ENCODE measurements at regions not wholly inside any gene's neighbourhood (a gene's known extent, or its start where the extent isn't known, plus 50 kb on each side); places are given as distances from the start of the nearest gene placed in this dataset.

DNA sequence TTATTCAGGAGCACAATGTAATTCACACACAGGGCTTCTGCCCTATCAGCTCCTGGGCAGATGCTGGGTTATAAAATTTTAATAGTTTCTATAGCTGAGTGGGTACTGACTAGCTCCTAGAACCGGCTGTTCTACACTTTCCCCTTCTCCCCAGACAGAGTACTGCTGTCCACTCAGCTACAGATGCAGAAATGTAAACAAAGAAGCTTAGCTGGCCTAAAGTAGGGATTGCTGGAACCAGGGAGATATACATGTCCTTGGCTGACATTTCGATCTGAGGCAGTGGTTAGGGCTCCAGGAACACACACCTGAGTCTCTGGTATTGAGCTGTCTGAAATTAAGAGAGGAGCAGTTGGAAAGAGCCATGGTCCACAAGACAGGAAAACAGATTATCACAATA lies 211.5 kb upstream of the USP24 start:
- no peak overlapping the region for H3K18ac ChIP-seq (ENCODE audit: low read length)
- H4K91ac ChIP-seq (ENCODE audit: low read depth, low read length), result peak overlapping the region; percentile 52
- no peak overlapping the region for H3K4me3 ChIP-seq (ENCODE audit: low read depth, low read length)

DNA sequence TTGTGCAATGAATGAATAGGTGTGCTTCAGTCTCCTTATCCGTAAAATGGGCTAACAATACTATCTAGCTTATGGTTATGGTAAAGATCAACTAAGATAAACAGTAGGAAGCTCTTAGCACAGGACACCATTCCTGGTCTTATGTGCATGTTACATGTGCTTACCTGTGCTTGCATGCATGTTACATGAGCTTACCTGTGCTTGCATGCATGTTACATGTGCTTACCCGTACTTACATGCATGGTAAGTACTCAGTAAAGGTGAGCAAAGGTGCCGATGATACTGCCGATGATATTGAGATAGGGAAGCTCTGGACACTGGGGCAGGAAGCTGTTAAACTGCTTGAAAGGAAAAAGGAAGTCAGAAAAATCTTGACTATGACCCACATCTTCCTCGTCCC lies 211.0 kb upstream of the USP24 start:
- H3K18ac ChIP-seq (ENCODE audit: low read length), result no peak overlapping the region
- WGBS (ENCODE audit: extremely low coverage, insufficient coverage, insufficient read length), result no CpG with 5 or more reads among the region's 5 CpGs

More for the DNA sequence above, 211.5 kb upstream of the USP24 start:
- Histone ChIP-seq H3K79me2 (ENCODE audit: control insufficient read depth, insufficient read depth, low read length, poor library complexity) (peaks cover 3% of the 10 kb centered on the region), H3K4me1 (ENCODE audit: control insufficient read depth in 1 of 2, insufficient read depth in 2 of 2, low read length in 2 of 2) (peaks cover 29 to 40% of the 10 kb centered on the region in 2 experiments), H3K36me3 (ENCODE audit: control insufficient read depth in 1 of 2, insufficient read depth in 2 of 2, low read length in 2 of 2) (no peaks in the 10 kb centered on the region), H2AK5ac (ENCODE audit: low read length) (no peak overlapping the region), H3K9ac (ENCODE audit: low read length) (no peak overlapping the region), H2BK120ac (ENCODE audit: insufficient read depth, low read length, poor library complexity) (peak overlapping the region; percentile 53), H2AFZ (ENCODE audit: insufficient read depth, low read length, poor library complexity) (no peak overlapping the region), H3K4ac (ENCODE audit: low read depth, low read length) (no peak overlapping the region), H3K27ac (ENCODE audit: low read depth, low read length) (no peak overlapping the region), H4K8ac (ENCODE audit: low read depth, low read length) (no peak overlapping the region), H3K27me3 (ENCODE audit: insufficient read depth, low read length) (no peaks in the 10 kb centered on the region), H2BK12ac (ENCODE audit: low read length) (peak overlapping the region; percentile 78), H2BK5ac (ENCODE audit: low read depth, low read length, poor library complexity) (peak overlapping the region; percentile 18), H4K12ac (ENCODE audit: low read depth, low read length) (no peak overlapping the region), H3K23ac (ENCODE audit: low read length) (no peak overlapping the region), H3K14ac (ENCODE audit: low read length) (peak overlapping the region; percentile 37), H3K79me1 (ENCODE audit: low read length) (peaks cover 33% of the 10 kb centered on the region), H3K9me3 (ENCODE audit: insufficient read depth, low read depth, low read length) (no peaks in the 10 kb centered on the region), H3K4me2 (ENCODE audit: low read length) (no peak overlapping the region)
- no peak for DNase-seq
- no CpG with 5 or more reads among the region's 2 CpGs for WGBS (ENCODE audit: extremely low coverage, insufficient coverage, insufficient read length)

DNA sequence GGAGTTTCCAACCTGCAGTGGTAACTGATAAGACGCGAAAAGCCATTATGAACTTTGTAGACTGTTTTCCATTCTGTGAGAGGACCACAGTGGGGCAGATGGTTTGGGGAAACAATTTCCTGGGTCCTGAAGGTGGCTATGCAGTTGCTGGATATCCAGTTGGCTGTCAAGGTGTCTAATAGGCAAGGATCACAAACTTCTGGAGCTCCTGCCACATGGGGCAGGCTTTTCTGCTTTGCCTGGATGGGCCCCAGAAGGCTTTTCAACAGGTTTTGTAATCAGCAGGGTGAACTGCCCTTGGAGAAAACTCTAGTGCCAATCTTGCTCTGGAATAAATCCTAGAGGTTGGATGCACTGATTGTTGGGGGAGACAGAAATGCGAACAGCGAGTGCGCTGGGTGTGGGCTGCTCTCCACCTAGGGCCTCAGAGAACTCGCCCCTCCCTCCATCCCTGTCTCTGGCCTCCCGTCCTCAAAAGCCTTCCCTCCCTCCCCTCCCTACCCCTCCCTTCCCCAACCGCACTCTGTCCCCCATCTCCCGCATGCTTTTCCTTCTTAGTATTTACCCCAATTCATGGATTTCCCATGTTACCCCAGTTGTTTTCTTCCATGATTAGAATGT lies 210.3 kb upstream of the USP24 start:
- Histone ChIP-seq H3K9ac (ENCODE audit: low read length) (no peak overlapping the region), H3K36me3 (ENCODE audit: control insufficient read depth in 1 of 2, insufficient read depth in 2 of 2, low read length in 2 of 2) (no peaks in the 10 kb centered on the region), H3K4ac (ENCODE audit: low read depth, low read length) (no peak overlapping the region), H3K18ac (ENCODE audit: low read length) (peak overlapping the region; percentile 23), H3K9me3 (ENCODE audit: insufficient read depth, low read depth, low read length) (no peaks in the 10 kb centered on the region), H3K23ac (ENCODE audit: low read length) (no peak overlapping the region), H2AFZ (ENCODE audit: insufficient read depth, low read length, poor library complexity) (no peak overlapping the region), H3K27ac (ENCODE audit: low read depth, low read length) (no peak overlapping the region), H3K4me1 (ENCODE audit: control insufficient read depth in 1 of 2, insufficient read depth in 2 of 2, low read length in 2 of 2) (peaks cover 30 to 42% of the 10 kb centered on the region in 2 experiments), H2BK120ac (ENCODE audit: insufficient read depth, low read length, poor library complexity) (peak overlapping the region; percentile 84), H3K14ac (ENCODE audit: low read length) (no peak overlapping the region), H2BK12ac (ENCODE audit: low read length) (peak overlapping the region; percentile 87), H3K79me1 (ENCODE audit: low read length) (peaks cover 33% of the 10 kb centered on the region), H3K27me3 (ENCODE audit: insufficient read depth, low read length) (no peaks in the 10 kb centered on the region), H4K12ac (ENCODE audit: low read depth, low read length) (no peak overlapping the region), H2AK5ac (ENCODE audit: low read length) (no peak overlapping the region), H4K91ac (ENCODE audit: low read depth, low read length) (peak overlapping the region; percentile 32), H3K4me2 (ENCODE audit: low read length) (no peak overlapping the region), H4K8ac (ENCODE audit: low read depth, low read length) (peak overlapping the region; percentile 43), H3K79me2 (ENCODE audit: control insufficient read depth, insufficient read depth, low read length, poor library complexity) (peaks cover 3% of the 10 kb centered on the region), H3K4me3 (ENCODE audit: low read depth, low read length) (no peak overlapping the region), H2BK5ac (ENCODE audit: low read depth, low read length, poor library complexity) (peak overlapping the region; percentile 18)
- no peak for DNase-seq
- 100% methylated on average over 2 of the region's 9 CpGs for WGBS (ENCODE audit: extremely low coverage, insufficient coverage, insufficient read length)

More for the DNA sequence above, 211.0 kb upstream of the USP24 start:
- Histone ChIP-seq H3K9ac (ENCODE audit: low read length) (no peak overlapping the region), H4K91ac (ENCODE audit: low read depth, low read length) (no peak overlapping the region), H2AFZ (ENCODE audit: insufficient read depth, low read length, poor library complexity) (no peak overlapping the region), H2AK5ac (ENCODE audit: low read length) (no peak overlapping the region), H2BK5ac (ENCODE audit: low read depth, low read length, poor library complexity) (no peak overlapping the region), H3K9me3 (ENCODE audit: insufficient read depth, low read depth, low read length) (no peaks in the 10 kb centered on the region), H3K4me3 (ENCODE audit: low read depth, low read length) (no peak overlapping the region), H3K4me2 (ENCODE audit: low read length) (no peak overlapping the region), H3K4me1 (ENCODE audit: control insufficient read depth in 1 of 2, insufficient read depth in 2 of 2, low read length in 2 of 2) (peaks cover 31 to 43% of the 10 kb centered on the region in 2 experiments), H4K8ac (ENCODE audit: low read depth, low read length) (no peak overlapping the region), H2BK12ac (ENCODE audit: low read length) (peak overlapping the region; percentile 89), H3K23ac (ENCODE audit: low read length) (no peak overlapping the region), H3K27ac (ENCODE audit: low read depth, low read length) (no peak overlapping the region), H4K12ac (ENCODE audit: low read depth, low read length) (no peak overlapping the region), H3K79me2 (ENCODE audit: control insufficient read depth, insufficient read depth, low read length, poor library complexity) (peaks cover 3% of the 10 kb centered on the region), H2BK120ac (ENCODE audit: insufficient read depth, low read length, poor library complexity) (no peak overlapping the region), H3K79me1 (ENCODE audit: low read length) (peaks cover 33% of the 10 kb centered on the region), H3K14ac (ENCODE audit: low read length) (no peak overlapping the region), H3K36me3 (ENCODE audit: control insufficient read depth in 1 of 2, insufficient read depth in 2 of 2, low read length in 2 of 2) (no peaks in the 10 kb centered on the region), H3K27me3 (ENCODE audit: insufficient read depth, low read length) (no peaks in the 10 kb centered on the region), H3K4ac (ENCODE audit: low read depth, low read length) (no peak overlapping the region)
- DNase-seq, result no peak

DNA sequence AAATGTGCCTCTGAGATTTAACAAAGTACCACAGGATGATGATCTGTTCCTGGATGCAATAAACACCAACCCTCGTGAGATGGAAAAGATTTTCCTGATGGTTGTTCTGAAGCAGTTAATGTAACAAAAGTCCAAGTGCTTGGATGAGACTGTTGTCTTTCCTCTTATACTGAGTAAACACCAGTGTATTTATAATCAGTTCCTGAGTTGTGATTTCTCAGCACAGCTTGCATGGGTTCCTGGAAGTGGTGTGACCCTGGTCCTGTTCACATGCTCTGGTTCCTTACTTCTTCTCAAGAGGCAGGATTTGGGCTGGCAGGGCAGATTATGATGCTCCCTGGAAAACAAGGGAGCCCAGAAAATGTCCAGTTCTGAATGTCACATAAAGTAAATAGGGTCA lies 208.2 kb upstream of the USP24 start:
- Histone ChIP-seq H2BK5ac (ENCODE audit: low read depth, low read length, poor library complexity) (no peak overlapping the region), H3K18ac (ENCODE audit: low read length) (no peak overlapping the region), H3K27me3 (ENCODE audit: insufficient read depth, low read length) (no peaks in the 10 kb centered on the region), H3K4me3 (ENCODE audit: low read depth, low read length) (no peak overlapping the region), H3K4ac (ENCODE audit: low read depth, low read length) (no peak overlapping the region), H2BK120ac (ENCODE audit: insufficient read depth, low read length, poor library complexity) (peak overlapping the region; percentile 85), H3K27ac (ENCODE audit: low read depth, low read length) (no peak overlapping the region), H2AFZ (ENCODE audit: insufficient read depth, low read length, poor library complexity) (no peak overlapping the region), H3K14ac (ENCODE audit: low read length) (peak overlapping the region; percentile 69), H4K91ac (ENCODE audit: low read depth, low read length) (peak overlapping the region; percentile 38), H3K79me2 (ENCODE audit: control insufficient read depth, insufficient read depth, low read length, poor library complexity) (peaks cover 3% of the 10 kb centered on the region), H3K23ac (ENCODE audit: low read length) (no peak overlapping the region), H3K36me3 (ENCODE audit: control insufficient read depth in 1 of 2, insufficient read depth in 2 of 2, low read length in 2 of 2) (no peaks in the 10 kb centered on the region), H4K12ac (ENCODE audit: low read depth, low read length) (no peak overlapping the region), H3K4me1 (ENCODE audit: control insufficient read depth in 1 of 2, insufficient read depth in 2 of 2, low read length in 2 of 2) (peaks cover 22 to 31% of the 10 kb centered on the region in 2 experiments), H4K8ac (ENCODE audit: low read depth, low read length) (peak overlapping the region; percentile 52), H2BK12ac (ENCODE audit: low read length) (peak overlapping the region; percentile 92), H3K9me3 (ENCODE audit: insufficient read depth, low read depth, low read length) (no peaks in the 10 kb centered on the region), H2AK5ac (ENCODE audit: low read length) (no peak overlapping the region), H3K79me1 (ENCODE audit: low read length) (peaks cover 21% of the 10 kb centered on the region), H3K4me2 (ENCODE audit: low read length) (no peak overlapping the region), H3K9ac (ENCODE audit: low read length) (no peak overlapping the region)
- no CpG with 5 or more reads among the region's 1 CpG for WGBS (ENCODE audit: extremely low coverage, insufficient coverage, insufficient read length)
- DNase-seq, result no peak

All from trophoblast cell (in vitro differentiated cells and primary cell).